ENCODE measurements at regions not wholly inside any gene's neighbourhood (a gene's known extent, or its start where the extent isn't known, plus 50 kb on each side); places are given as distances from the start of the nearest gene placed in this dataset.
"Not testable (repeated sequence)": the region's sequence is repeated elsewhere in the genome, so short reads cannot be mapped to it uniquely, and the experiment has no call there.

DNA sequence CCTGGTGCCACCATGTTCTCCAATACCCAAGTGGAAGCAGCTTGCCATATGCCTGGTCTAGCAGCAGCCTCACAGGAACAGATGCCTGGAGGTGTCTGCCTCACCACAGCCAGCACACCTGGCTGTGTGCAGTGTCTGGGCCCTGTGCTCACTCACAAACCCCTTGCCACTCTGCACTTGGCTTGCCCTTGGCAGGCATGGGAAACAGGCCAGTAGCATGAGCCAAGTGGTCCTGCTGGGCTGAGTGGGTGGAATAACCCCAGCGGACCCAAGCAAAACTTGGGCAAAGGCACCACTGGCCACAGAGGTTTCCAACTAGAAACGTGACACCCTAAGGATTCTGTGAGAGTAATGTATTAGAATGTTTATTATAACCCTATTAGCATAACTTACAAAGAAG is 600.5 kb upstream of the GJE1 start:
- no peak overlapping the region for H3K27ac ChIP-seq (ENCODE audit: low read length)
- WGBS (ENCODE audit: insufficient coverage) = no CpG with 5 or more reads among the region's 2 CpGs
- no peak for DNase-seq
- no peaks in the 10 kb centered on the region for H3K27me3 ChIP-seq (ENCODE audit: control insufficient read depth, insufficient read depth, low read length)
- no peak overlapping the region for H3K4me3 ChIP-seq (ENCODE audit: low read length)
- no peaks in the 10 kb centered on the region for H3K4me1 ChIP-seq (ENCODE audit: control insufficient read depth, insufficient read depth, low read length)
- no peaks in the 10 kb centered on the region for H3K36me3 ChIP-seq (ENCODE audit: control insufficient read depth, insufficient read depth, low read length)
- peaks cover 12% of the 10 kb centered on the region for H3K9me3 ChIP-seq (replicated peaks; ENCODE audit: control insufficient read depth, low read depth, low read length)

DNA sequence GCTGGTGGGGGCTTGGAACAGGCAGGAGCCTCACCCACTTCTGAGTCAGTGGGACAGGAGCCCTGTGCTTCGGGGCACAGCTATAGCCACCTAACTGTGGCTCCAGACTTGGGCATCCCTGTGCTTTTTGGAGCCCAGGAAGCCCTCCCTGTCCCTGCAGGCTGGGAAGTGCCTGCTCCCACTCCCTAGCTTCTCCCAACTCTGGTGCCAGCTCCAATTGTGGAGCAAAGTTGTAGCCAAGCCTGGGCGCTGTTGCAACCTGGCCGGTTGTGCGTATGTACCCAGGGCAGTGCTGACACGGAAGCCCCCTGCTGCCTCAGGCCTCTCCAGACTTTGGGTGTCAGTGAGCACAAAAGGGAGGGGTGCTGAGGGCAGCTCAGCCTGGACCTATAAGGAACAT is 601.7 kb upstream of the GJE1 start:
- 96% methylated on average over 5 of the region's 5 CpGs for WGBS (ENCODE audit: insufficient coverage)
- Histone ChIP-seq H3K4me3 (ENCODE audit: low read length) (no peak overlapping the region), H3K4me1 (ENCODE audit: control insufficient read depth, insufficient read depth, low read length) (no peaks in the 10 kb centered on the region), H3K27ac (ENCODE audit: low read length) (no peak overlapping the region), H3K9me3 (replicated peaks; ENCODE audit: control insufficient read depth, low read depth, low read length) (peaks cover 12% of the 10 kb centered on the region), H3K27me3 (ENCODE audit: control insufficient read depth, insufficient read depth, low read length) (no peaks in the 10 kb centered on the region), H3K36me3 (ENCODE audit: control insufficient read depth, insufficient read depth, low read length) (no peaks in the 10 kb centered on the region)
- DNase-seq = no peak

DNA sequence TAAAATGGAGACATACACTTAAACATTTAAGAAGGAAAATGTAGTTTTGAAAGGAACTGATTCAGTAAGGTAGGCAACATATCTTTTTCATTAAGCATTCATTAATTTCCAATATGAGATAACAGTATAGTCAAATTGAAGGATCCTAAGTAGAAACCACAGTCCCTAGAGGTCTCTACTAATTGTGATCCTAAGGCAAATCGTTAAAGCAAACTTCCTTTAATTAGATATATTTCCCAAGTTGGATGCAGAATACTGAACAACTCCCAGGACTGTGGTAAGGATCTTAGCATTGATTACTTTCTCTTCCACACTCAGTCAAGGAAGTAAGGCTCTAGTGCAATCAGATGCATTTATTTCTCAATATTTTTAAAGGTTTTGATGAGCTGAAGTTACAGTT is 604.1 kb upstream of the GJE1 start:
- Histone ChIP-seq H3K27ac (ENCODE audit: low read length) (no peak overlapping the region), H3K27me3 (ENCODE audit: control insufficient read depth, insufficient read depth, low read length) (no peaks in the 10 kb centered on the region), H3K4me1 (ENCODE audit: control insufficient read depth, insufficient read depth, low read length) (no peaks in the 10 kb centered on the region), H3K9me3 (replicated peaks; ENCODE audit: control insufficient read depth, low read depth, low read length) (peaks cover 12% of the 10 kb centered on the region), H3K4me3 (ENCODE audit: low read length) (no peak overlapping the region), H3K36me3 (ENCODE audit: control insufficient read depth, insufficient read depth, low read length) (no peaks in the 10 kb centered on the region)
- DNase-seq = no peak
- no CpG with 5 or more reads among the region's 1 CpG for WGBS (ENCODE audit: insufficient coverage)

DNA sequence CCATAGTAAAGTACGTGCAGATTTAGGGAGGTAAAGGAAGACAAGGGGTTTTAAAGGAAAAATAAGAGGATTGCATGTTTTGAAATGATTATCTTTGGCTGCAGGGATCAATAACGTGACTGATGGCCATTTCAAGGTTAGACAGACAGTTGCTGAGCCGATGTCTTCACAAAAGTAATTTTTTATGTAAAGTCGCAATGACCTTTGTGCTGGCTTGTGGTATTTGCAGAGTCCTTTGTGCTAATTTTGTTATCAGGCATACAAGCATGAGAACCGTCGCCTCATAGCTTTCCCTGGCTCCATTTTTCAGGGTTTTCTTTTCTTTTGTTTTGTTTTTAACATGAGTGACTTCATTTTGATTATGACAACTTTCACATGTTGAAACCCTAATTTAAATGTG is 605.7 kb upstream of the GJE1 start:
- Histone ChIP-seq H3K36me3 (ENCODE audit: control insufficient read depth, insufficient read depth, low read length) (no peaks in the 10 kb centered on the region), H3K9me3 (replicated peaks; ENCODE audit: control insufficient read depth, low read depth, low read length) (peaks cover 11% of the 10 kb centered on the region), H3K4me3 (ENCODE audit: low read length) (no peak overlapping the region), H3K4me1 (ENCODE audit: control insufficient read depth, insufficient read depth, low read length) (no peaks in the 10 kb centered on the region), H3K27me3 (ENCODE audit: control insufficient read depth, insufficient read depth, low read length) (no peaks in the 10 kb centered on the region), H3K27ac (ENCODE audit: low read length) (no peak overlapping the region)
- WGBS (ENCODE audit: insufficient coverage) = 89% methylated on average over 5 of the region's 6 CpGs
- DNase-seq = no peak

DNA sequence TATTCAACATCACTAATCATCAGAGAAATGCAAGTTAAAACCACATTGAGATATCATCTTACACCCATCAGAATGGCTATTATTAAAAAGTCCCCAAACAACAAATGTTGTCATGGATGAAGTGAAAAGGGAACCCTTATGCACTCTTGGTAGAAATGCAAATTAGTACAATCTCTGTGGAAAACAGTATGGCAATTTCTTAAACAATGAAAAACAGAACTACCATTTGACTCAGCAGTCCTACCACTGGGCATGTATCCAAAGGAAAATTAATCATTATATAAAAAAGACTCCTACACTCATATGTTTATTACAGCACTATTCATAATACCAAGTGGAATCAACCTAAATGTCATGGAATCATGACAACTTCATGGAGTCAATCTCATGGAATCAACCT is 611.3 kb upstream of the GJE1 start:
- no peaks in the 10 kb centered on the region for H3K9me3 ChIP-seq (replicated peaks; ENCODE audit: control insufficient read depth, low read depth, low read length)
- H3K36me3 ChIP-seq (ENCODE audit: control insufficient read depth, insufficient read depth, low read length) = no peaks in the 10 kb centered on the region
- no peaks in the 10 kb centered on the region for H3K4me1 ChIP-seq (ENCODE audit: control insufficient read depth, insufficient read depth, low read length)
- no peak for DNase-seq
- H3K4me3 ChIP-seq (ENCODE audit: low read length) = no peak overlapping the region
- H3K27ac ChIP-seq (ENCODE audit: low read length) = no peak overlapping the region
- H3K27me3 ChIP-seq (ENCODE audit: control insufficient read depth, insufficient read depth, low read length) = no peaks in the 10 kb centered on the region

DNA sequence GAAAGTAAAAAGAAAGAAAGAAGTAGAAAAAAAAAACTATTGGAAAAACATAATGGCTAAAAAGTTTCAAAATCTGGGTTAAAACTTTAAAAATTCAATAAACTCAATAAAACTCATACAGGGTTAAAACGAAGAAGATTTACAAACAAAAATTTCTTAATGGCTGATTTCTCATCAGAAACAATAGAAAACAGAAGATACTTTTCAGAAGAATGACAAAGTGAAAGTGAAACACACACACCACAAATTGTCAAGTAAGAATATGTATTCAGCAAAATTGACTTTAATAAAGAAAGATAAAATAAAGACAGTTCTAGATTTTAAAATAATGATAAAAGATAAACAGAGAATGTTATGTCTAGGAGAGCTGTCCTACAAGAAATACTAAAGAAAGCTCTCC is 618.9 kb upstream of the GJE1 start:
- H3K36me3 ChIP-seq (ENCODE audit: control insufficient read depth, insufficient read depth, low read length) = no peaks in the 10 kb centered on the region
- H3K9me3 ChIP-seq (replicated peaks; ENCODE audit: control insufficient read depth, low read depth, low read length) = no peaks in the 10 kb centered on the region
- H3K4me1 ChIP-seq (ENCODE audit: control insufficient read depth, insufficient read depth, low read length) = no peaks in the 10 kb centered on the region
- H3K27me3 ChIP-seq (ENCODE audit: control insufficient read depth, insufficient read depth, low read length) = no peaks in the 10 kb centered on the region
- H3K27ac ChIP-seq (ENCODE audit: low read length) = no peak overlapping the region
- H3K4me3 ChIP-seq (ENCODE audit: low read length) = no peak overlapping the region
- DNase-seq = peak; percentile 9
- no CpG with 5 or more reads among the region's 1 CpG for WGBS (ENCODE audit: insufficient coverage)

- peaks cover 6% of the 10 kb centered on the region for H3K9me3 ChIP-seq (replicated peaks; ENCODE audit: control insufficient read depth, low read depth, low read length)
- no peaks in the 10 kb centered on the region for H3K36me3 ChIP-seq (ENCODE audit: control insufficient read depth, insufficient read depth, low read length)
- no peak overlapping the region for H3K4me3 ChIP-seq (ENCODE audit: low read length)
- no peaks in the 10 kb centered on the region for H3K27me3 ChIP-seq (ENCODE audit: control insufficient read depth, insufficient read depth, low read length)
- DNase-seq = peak; percentile 7
- H3K4me1 ChIP-seq (ENCODE audit: control insufficient read depth, insufficient read depth, low read length) = no peaks in the 10 kb centered on the region
- H3K27ac ChIP-seq (ENCODE audit: low read length) = no peak overlapping the region
These were observed 621.9 kb upstream of the GJE1 start for GRCh38 chr6:141510803-141511202.

GRCh38 chr6:141506062-141506461 is 626.7 kb upstream of the GJE1 start:
- H3K36me3 ChIP-seq (ENCODE audit: control insufficient read depth, insufficient read depth, low read length); DNase-seq; H3K4me1 ChIP-seq (ENCODE audit: control insufficient read depth, insufficient read depth, low read length); H3K4me3 ChIP-seq (ENCODE audit: low read length); H3K27ac ChIP-seq (ENCODE audit: low read length); H3K27me3 ChIP-seq (ENCODE audit: control insufficient read depth, insufficient read depth, low read length): not testable (repeated sequence)
- WGBS (ENCODE audit: insufficient coverage) = no CpG with 5 or more reads among the region's 1 CpG
- peaks cover 10% of the 10 kb centered on the region for H3K9me3 ChIP-seq (replicated peaks; ENCODE audit: control insufficient read depth, low read depth, low read length)

DNA sequence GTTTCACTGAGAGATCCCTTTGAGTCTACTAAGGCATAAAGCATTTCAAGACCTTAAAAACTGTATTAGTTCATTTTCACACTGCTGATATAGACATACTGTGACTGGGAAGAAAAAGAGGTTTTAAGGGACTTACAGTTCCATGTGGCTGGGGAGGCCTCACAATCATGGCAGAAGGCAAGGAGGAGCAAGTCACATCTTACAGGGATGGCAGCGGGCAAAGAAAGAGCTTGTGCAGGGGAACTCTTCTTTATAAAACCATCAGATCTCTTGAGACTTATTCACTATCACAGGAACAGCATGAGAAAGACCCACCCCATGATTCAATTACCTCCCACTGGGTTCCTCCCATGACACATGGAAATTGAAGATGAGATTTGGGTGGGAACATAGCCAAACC is 628.4 kb upstream of the GJE1 start:
- not testable (repeated sequence) for H3K27ac ChIP-seq (ENCODE audit: low read length); H3K36me3 ChIP-seq (ENCODE audit: control insufficient read depth, insufficient read depth, low read length); H3K4me1 ChIP-seq (ENCODE audit: control insufficient read depth, insufficient read depth, low read length); H3K27me3 ChIP-seq (ENCODE audit: control insufficient read depth, insufficient read depth, low read length); H3K4me3 ChIP-seq (ENCODE audit: low read length); DNase-seq
- H3K9me3 ChIP-seq (replicated peaks; ENCODE audit: control insufficient read depth, low read depth, low read length) = peaks cover 10% of the 10 kb centered on the region
- WGBS (ENCODE audit: insufficient coverage) = no CpG with 5 or more reads among the region's 1 CpG

DNA sequence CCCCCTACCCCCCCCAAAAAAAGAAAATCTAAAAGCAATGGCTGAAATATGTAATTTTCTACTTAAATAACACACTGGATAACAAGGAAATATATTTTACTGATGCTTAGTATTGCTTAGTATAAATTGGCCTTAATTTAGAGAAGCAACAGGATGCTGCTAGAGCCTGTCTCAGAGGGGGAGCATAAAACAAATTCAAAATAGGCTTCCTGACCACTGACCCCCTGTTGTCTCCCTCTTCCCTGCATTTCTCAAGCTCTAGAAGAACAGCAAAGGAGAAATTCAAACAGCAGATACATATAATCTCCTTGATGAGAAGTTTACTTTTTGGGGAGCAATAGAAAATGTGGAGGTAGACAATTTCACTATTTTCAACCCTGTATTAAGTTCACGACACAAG is 631.1 kb upstream of the GJE1 start:
- no peak overlapping the region for H3K4me3 ChIP-seq (ENCODE audit: low read length)
- peaks cover 10% of the 10 kb centered on the region for H3K9me3 ChIP-seq (replicated peaks; ENCODE audit: control insufficient read depth, low read depth, low read length)
- H3K36me3 ChIP-seq (ENCODE audit: control insufficient read depth, insufficient read depth, low read length) = no peaks in the 10 kb centered on the region
- no peak for DNase-seq
- WGBS (ENCODE audit: insufficient coverage) = no CpG with 5 or more reads among the region's 1 CpG
- H3K27ac ChIP-seq (ENCODE audit: low read length) = no peak overlapping the region
- no peaks in the 10 kb centered on the region for H3K27me3 ChIP-seq (ENCODE audit: control insufficient read depth, insufficient read depth, low read length)
- H3K4me1 ChIP-seq (ENCODE audit: control insufficient read depth, insufficient read depth, low read length) = no peaks in the 10 kb centered on the region

DNA sequence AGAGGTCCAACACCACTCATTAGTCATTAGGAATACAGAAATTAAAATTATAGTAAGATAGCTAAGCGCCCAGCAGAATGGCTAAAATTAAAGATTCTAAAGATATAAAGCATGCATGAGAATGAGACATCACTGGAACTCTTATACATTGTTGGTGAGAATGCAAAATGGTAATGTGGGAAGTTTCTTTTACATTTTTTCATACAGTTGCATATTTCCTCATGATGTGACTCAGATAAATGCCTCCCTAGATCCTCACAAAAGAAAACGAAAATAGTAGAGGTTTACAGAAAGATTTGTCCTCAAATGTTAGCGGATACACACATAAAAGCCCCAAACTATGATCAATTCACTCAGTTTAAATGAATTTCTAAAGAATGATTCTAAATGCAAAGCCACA is 633.7 kb upstream of the GJE1 start:
- H3K4me1 ChIP-seq (ENCODE audit: control insufficient read depth, insufficient read depth, low read length) = no peaks in the 10 kb centered on the region
- no peak overlapping the region for H3K27ac ChIP-seq (ENCODE audit: low read length)
- no peaks in the 10 kb centered on the region for H3K9me3 ChIP-seq (replicated peaks; ENCODE audit: control insufficient read depth, low read depth, low read length)
- WGBS (ENCODE audit: insufficient coverage) = no CpG with 5 or more reads among the region's 3 CpGs
- H3K36me3 ChIP-seq (ENCODE audit: control insufficient read depth, insufficient read depth, low read length) = no peaks in the 10 kb centered on the region
- H3K4me3 ChIP-seq (ENCODE audit: low read length) = no peak overlapping the region
- DNase-seq = no peak
- no peaks in the 10 kb centered on the region for H3K27me3 ChIP-seq (ENCODE audit: control insufficient read depth, insufficient read depth, low read length)

Measured in muscle of leg (tissue), 3 donors.